ES-I3 (cell line): ENCODE measurements at regions not wholly inside any gene's neighbourhood (a gene's known extent, or its start where the extent isn't known, plus 50 kb on each side); places are given as distances from the start of the nearest gene placed in this dataset.

Source experiments
- H3K36me3 ChIP-seq: 2 replicates; pipeline ENCODE4 v1.6.1; 2013; ENCODE audit warnings: mild to moderate bottlenecking, low read length, control low read depth, moderate library complexity; ENCODE audit not compliant: insufficient read depth
- H3K4me1 ChIP-seq: 2 replicates; pipeline ENCODE4 v1.6.1; 2013; ENCODE audit warnings: mild to moderate bottlenecking, control low read depth, low read length; ENCODE audit not compliant: insufficient read depth
- H3K9ac ChIP-seq: 2 replicates; pipeline ENCODE4 v1.6.1; 2013; ENCODE audit warnings: low read depth, mild to moderate bottlenecking, low read length, moderate library complexity
- H3K9me3 ChIP-seq: 2 replicates; pipeline ENCODE4 v1.6.1; 2013; ENCODE audit warnings: mild to moderate bottlenecking, low read length, moderate library complexity; ENCODE audit not compliant: control insufficient read depth, insufficient read depth

- Histone ChIP-seq H3K9me3 (no peaks in the 10 kb centered on the region; the same call in 1 of the 2 replicates), H3K4me1 (no peaks in the 10 kb centered on the region), H3K36me3 (no peaks in the 10 kb centered on the region), H3K9ac (no peak overlapping the region)
Observed at GRCh38 chr2:126356631-126357030, 299.3 kb upstream of the GYPC start.

GRCh38 chr2:126358122-126358521, 297.8 kb upstream of the GYPC start:
- no peaks in the 10 kb centered on the region for H3K36me3 ChIP-seq
- H3K9me3 ChIP-seq, result no peaks in the 10 kb centered on the region; the same call in 1 of the 2 replicates
- H3K9ac ChIP-seq, result no peak overlapping the region
- H3K4me1 ChIP-seq, result no peaks in the 10 kb centered on the region

- Histone ChIP-seq H3K9ac (no peak overlapping the region), H3K36me3 (no peaks in the 10 kb centered on the region), H3K4me1 (no peaks in the 10 kb centered on the region), H3K9me3 (no peaks in the 10 kb centered on the region; the same call in 1 of the 2 replicates)
Observed at GRCh38 chr2:126359494-126359893, 296.5 kb upstream of the GYPC start.

GRCh38 chr2:126367361-126367760, 288.6 kb upstream of the GYPC start:
- Histone ChIP-seq H3K9ac (no peak overlapping the region), H3K4me1 (no peaks in the 10 kb centered on the region; the same call in 1 of the 2 replicates), H3K9me3 (no peaks in the 10 kb centered on the region), H3K36me3 (no peaks in the 10 kb centered on the region)

GRCh38 chr2:126368758-126369157, 287.2 kb upstream of the GYPC start:
- Histone ChIP-seq H3K4me1 (no peaks in the 10 kb centered on the region; the same call in 1 of the 2 replicates), H3K9ac (no peak overlapping the region), H3K9me3 (no peaks in the 10 kb centered on the region), H3K36me3 (no peaks in the 10 kb centered on the region)

GRCh38 chr2:126370201-126370600, 285.8 kb upstream of the GYPC start:
- H3K9ac ChIP-seq, result no peak overlapping the region
- no peaks in the 10 kb centered on the region; the same call in 1 of the 2 replicates for H3K4me1 ChIP-seq
- H3K9me3 ChIP-seq, result no peaks in the 10 kb centered on the region
- H3K36me3 ChIP-seq, result no peaks in the 10 kb centered on the region

GRCh38 chr2:126372406-126372805, 283.6 kb upstream of the GYPC start:
- Histone ChIP-seq H3K9me3 (no peaks in the 10 kb centered on the region), H3K4me1 (no peaks in the 10 kb centered on the region; the same call in 1 of the 2 replicates), H3K36me3 (no peaks in the 10 kb centered on the region), H3K9ac (no peak overlapping the region)

- Histone ChIP-seq H3K9me3 (no peaks in the 10 kb centered on the region), H3K4me1 (0 out of 2 replicates have a peak, but pooled peaks cover 5% of the 10 kb centered on the region), H3K9ac (no peak overlapping the region), H3K36me3 (no peaks in the 10 kb centered on the region)
Observed at GRCh38 chr2:126378176-126378575, 277.8 kb upstream of the GYPC start.

GRCh38 chr2:126381091-126381490, 274.9 kb upstream of the GYPC start:
- Histone ChIP-seq H3K36me3 (no peaks in the 10 kb centered on the region), H3K4me1 (0 out of 2 replicates have a peak, but pooled peaks cover 5% of the 10 kb centered on the region), H3K9me3 (no peaks in the 10 kb centered on the region; the same call in 1 of the 2 replicates), H3K9ac (no peak overlapping the region)

- Histone ChIP-seq H3K9me3 (no peaks in the 10 kb centered on the region; the same call in 1 of the 2 replicates), H3K9ac (no peak overlapping the region), H3K4me1 (0 out of 2 replicates have a peak, but pooled peaks cover 5% of the 10 kb centered on the region), H3K36me3 (no peaks in the 10 kb centered on the region)
Observed at GRCh38 chr2:126382998-126383397, 273.0 kb upstream of the GYPC start.

GRCh38 chr2:126383800-126384199, 272.2 kb upstream of the GYPC start:
- no peak overlapping the region for H3K9ac ChIP-seq
- H3K9me3 ChIP-seq, result no peaks in the 10 kb centered on the region; the same call in 1 of the 2 replicates
- H3K36me3 ChIP-seq, result no peaks in the 10 kb centered on the region
- H3K4me1 ChIP-seq, result 0 out of 2 replicates have a peak, but pooled peaks cover 5% of the 10 kb centered on the region

- H3K36me3 ChIP-seq, result no peaks in the 10 kb centered on the region
- no peak overlapping the region for H3K9ac ChIP-seq
- H3K4me1 ChIP-seq, result no peaks in the 10 kb centered on the region
- H3K9me3 ChIP-seq, result no peaks in the 10 kb centered on the region; the same call in 1 of the 2 replicates
Observed at GRCh38 chr2:126385441-126385840, 270.5 kb upstream of the GYPC start.

GRCh38 chr2:126385983-126386382, 270.0 kb upstream of the GYPC start:
- Histone ChIP-seq H3K9me3 (no peaks in the 10 kb centered on the region; the same call in 1 of the 2 replicates), H3K36me3 (no peaks in the 10 kb centered on the region), H3K4me1 (no peaks in the 10 kb centered on the region), H3K9ac (no peak overlapping the region)

GRCh38 chr2:126389446-126389845, 266.5 kb upstream of the GYPC start:
- H3K36me3 ChIP-seq, result no peaks in the 10 kb centered on the region
- H3K9ac ChIP-seq, result no peak overlapping the region
- H3K9me3 ChIP-seq, result no peaks in the 10 kb centered on the region; the same call in 1 of the 2 replicates
- H3K4me1 ChIP-seq, result no peaks in the 10 kb centered on the region

GRCh38 chr2:126392889-126393288, 263.1 kb upstream of the GYPC start:
- Histone ChIP-seq H3K9me3 (no peaks in the 10 kb centered on the region), H3K4me1 (no peaks in the 10 kb centered on the region), H3K36me3 (no peaks in the 10 kb centered on the region), H3K9ac (no peak overlapping the region)
